GM23338 (cell line): ENCODE measurements at regions not wholly inside any gene's neighbourhood (a gene's known extent, or its start where the extent isn't known, plus 50 kb on each side); places are given as distances from the start of the nearest gene placed in this dataset.

Experiments used
- ATAC-seq: fragments of 200-7000 bp; cut with Tn5 transposase; 3 replicates; pipeline ENCODE4 v1.9.1; 2020
- DNase-seq: peaks from one replicate; pipeline ENCODE4 v3.0.0-alpha.2; 2015; ENCODE audit warnings: low spot score
- H2AFZ ChIP-seq: fragments of 200-600 bp; sonication (generic); 2 replicates; pipeline ENCODE4 v1.8.0; 2016; ENCODE audit warnings: antibody characterized with exemption, mild to moderate bottlenecking, moderate library complexity
- H3F3A ChIP-seq: fragments of 200-600 bp; sonication (generic); replicated peaks from 2 replicates; pipeline ENCODE4 v1.8.0; 2017; ENCODE audit warnings: antibody characterized with exemption, mixed run types, low read depth
- H3K27ac ChIP-seq: fragments of 200-600 bp; sonication (generic); 2 replicates; pipeline ENCODE4 v1.6.1; 2016; ENCODE audit warnings: low read depth
- H3K27me3 ChIP-seq: fragments of 200-600 bp; sonication (generic); 2 replicates; pipeline ENCODE4 v1.8.0; 2016; ENCODE audit warnings: mild to moderate bottlenecking, mixed run types, moderate library complexity; ENCODE audit not compliant: insufficient read depth
- H3K36me3 ChIP-seq: fragments of 200-600 bp; sonication (generic); 2 replicates; pipeline ENCODE4 v1.8.0; 2016; ENCODE audit warnings: mild to moderate bottlenecking; ENCODE audit not compliant: insufficient read depth
- H3K4me1 ChIP-seq: fragments of 200-600 bp; sonication (generic); 2 replicates; pipeline ENCODE4 v1.8.0; 2016; ENCODE audit warnings: mild to moderate bottlenecking, moderate library complexity; ENCODE audit not compliant: insufficient read depth
- H3K4me2 ChIP-seq: fragments of 200-600 bp; sonication (generic); 2 replicates; pipeline ENCODE4 v1.7.1; 2017; ENCODE audit warnings: mixed run types
- H3K4me3 ChIP-seq: fragments of 200-600 bp; sonication (generic); 2 replicates; pipeline ENCODE4 v1.6.1; 2016; ENCODE audit warnings: mixed run types
- H3K79me2 ChIP-seq: fragments of 200-600 bp; sonication (generic); replicated peaks from 2 replicates; pipeline ENCODE4 v1.8.0; 2017; ENCODE audit warnings: mild to moderate bottlenecking; ENCODE audit not compliant: insufficient read depth
- H3K9me2 ChIP-seq: fragments of 200-600 bp; sonication (generic); 2 replicates; pipeline ENCODE4 v1.8.0; 2017; ENCODE audit not compliant: insufficient read depth
- H4K20me1 ChIP-seq: fragments of 200-600 bp; sonication (generic); replicated peaks from 2 replicates; pipeline ENCODE4 v1.8.0; 2017; ENCODE audit warnings: mild to moderate bottlenecking; ENCODE audit not compliant: insufficient read depth
- H3K27ac Mint-ChIP-seq: 2 replicates; pipeline ENCODE4 v1.8.0; 2020; ENCODE audit warnings: inconsistent platforms, mild to moderate bottlenecking, moderate library complexity, mixed read lengths
- H3K27me3 Mint-ChIP-seq: 3 replicates; pipeline ENCODE4 v1.8.0; 2022; ENCODE audit warnings: low read depth, mild to moderate bottlenecking, moderate library complexity, mixed read lengths, inconsistent platforms; ENCODE audit not compliant: insufficient read depth, poor library complexity
- H3K36me3 Mint-ChIP-seq: 3 replicates; pipeline ENCODE4 v1.8.0; 2021; ENCODE audit warnings: low read depth, mild to moderate bottlenecking, inconsistent platforms, moderate library complexity, mixed read lengths
- H3K4me1 Mint-ChIP-seq: 3 replicates; pipeline ENCODE4 v1.8.0; 2020; ENCODE audit warnings: mild to moderate bottlenecking, inconsistent platforms, mixed read lengths
- H3K4me3 Mint-ChIP-seq: 3 replicates; pipeline ENCODE4 v1.8.0; 2021; ENCODE audit warnings: moderate library complexity, mild to moderate bottlenecking, inconsistent platforms, mixed read lengths
- H3K9me3 Mint-ChIP-seq: 3 replicates; pipeline ENCODE4 v1.8.0; 2020; ENCODE audit warnings: moderate library complexity, mild to moderate bottlenecking, inconsistent platforms, mixed read lengths
- CREB1 ChIP-seq: fragments of 250-450 bp; sonication (Bioruptor Pico); IDR thresholded peaks from 2 replicates; pipeline ENCODE4 v1.5.0; 2020; ENCODE audit warnings: low read depth, mild to moderate bottlenecking, moderate library complexity
- EZH2 ChIP-seq: fragments of 200-600 bp; sonication (generic); IDR thresholded peaks from one replicate; pipeline ENCODE4 v1.8.0; 2017; ENCODE audit warnings: antibody characterized with exemption, mild to moderate bottlenecking, low read depth; ENCODE audit not compliant: unreplicated experiment
- EZH2phosphoT487 ChIP-seq: fragments of 200-600 bp; sonication (generic); IDR thresholded peaks from one replicate; pipeline ENCODE4 v1.8.1; 2018; ENCODE audit warnings: antibody characterized with exemption; ENCODE audit not compliant: unreplicated experiment
- JUNB ChIP-seq: IDR thresholded peaks from one replicate; pipeline ENCODE4 v1.6.1; 2016; ENCODE audit warnings: antibody characterized with exemption; ENCODE audit not compliant: unreplicated experiment
- NANOG ChIP-seq: IDR thresholded peaks from 2 replicates; pipeline ENCODE4 v1.6.1; 2016; ENCODE audit warnings: antibody characterized with exemption, borderline replicate concordance
- REST ChIP-seq: IDR thresholded peaks from one replicate; pipeline ENCODE4 v1.6.1; 2018; ENCODE audit warnings: antibody characterized with exemption; ENCODE audit not compliant: unreplicated experiment
- STAT1 ChIP-seq: IDR thresholded peaks from one replicate; pipeline ENCODE4 v1.6.1; 2016; ENCODE audit warnings: antibody characterized with exemption; ENCODE audit not compliant: unreplicated experiment
- ZNF114 ChIP-seq: fragments of 250-450 bp; sonication (Bioruptor Pico); IDR thresholded peaks from 2 replicates; pipeline ENCODE4 v1.5.0; 2020; ENCODE audit warnings: mild to moderate bottlenecking, moderate library complexity
- TF ChIP-seq, protein P1 (sequence below): IDR thresholded peaks from 2 replicates; pipeline ENCODE4 v1.6.1; 2016; ENCODE audit warnings: antibody characterized with exemption
- TF ChIP-seq, protein P2 (sequence below), 2 experiments: fragments of 200-600 bp in 1 of 2; sonication (generic) in 1 of 2; conservative IDR thresholded peaks; 2 replicates each; pipeline versions ENCODE4 v1.5.1 to v1.6.1; 2016 to 2017; ENCODE audit warnings: antibody characterized with exemption in 2 of 2, low read depth in 2 of 2, mild to moderate bottlenecking in 2 of 2, moderate library complexity in 1 of 2
- TF ChIP-seq, protein P3 (sequence below): fragments of 250-450 bp; sonication (Bioruptor Pico); IDR thresholded peaks from 2 replicates; pipeline ENCODE4 v1.5.0; 2020; ENCODE audit warnings: mild to moderate bottlenecking, moderate library complexity

- TF ChIP-seq, protein P1, sequence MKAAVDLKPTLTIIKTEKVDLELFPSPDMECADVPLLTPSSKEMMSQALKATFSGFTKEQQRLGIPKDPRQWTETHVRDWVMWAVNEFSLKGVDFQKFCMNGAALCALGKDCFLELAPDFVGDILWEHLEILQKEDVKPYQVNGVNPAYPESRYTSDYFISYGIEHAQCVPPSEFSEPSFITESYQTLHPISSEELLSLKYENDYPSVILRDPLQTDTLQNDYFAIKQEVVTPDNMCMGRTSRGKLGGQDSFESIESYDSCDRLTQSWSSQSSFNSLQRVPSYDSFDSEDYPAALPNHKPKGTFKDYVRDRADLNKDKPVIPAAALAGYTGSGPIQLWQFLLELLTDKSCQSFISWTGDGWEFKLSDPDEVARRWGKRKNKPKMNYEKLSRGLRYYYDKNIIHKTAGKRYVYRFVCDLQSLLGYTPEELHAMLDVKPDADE, result no peak
- no peak for TF ChIP-seq STAT1
- TF ChIP-seq CREB1 (CRISPR knock-in tag), result no peak
- no peak for TF ChIP-seq EZH2
- TF ChIP-seq, protein P2, sequence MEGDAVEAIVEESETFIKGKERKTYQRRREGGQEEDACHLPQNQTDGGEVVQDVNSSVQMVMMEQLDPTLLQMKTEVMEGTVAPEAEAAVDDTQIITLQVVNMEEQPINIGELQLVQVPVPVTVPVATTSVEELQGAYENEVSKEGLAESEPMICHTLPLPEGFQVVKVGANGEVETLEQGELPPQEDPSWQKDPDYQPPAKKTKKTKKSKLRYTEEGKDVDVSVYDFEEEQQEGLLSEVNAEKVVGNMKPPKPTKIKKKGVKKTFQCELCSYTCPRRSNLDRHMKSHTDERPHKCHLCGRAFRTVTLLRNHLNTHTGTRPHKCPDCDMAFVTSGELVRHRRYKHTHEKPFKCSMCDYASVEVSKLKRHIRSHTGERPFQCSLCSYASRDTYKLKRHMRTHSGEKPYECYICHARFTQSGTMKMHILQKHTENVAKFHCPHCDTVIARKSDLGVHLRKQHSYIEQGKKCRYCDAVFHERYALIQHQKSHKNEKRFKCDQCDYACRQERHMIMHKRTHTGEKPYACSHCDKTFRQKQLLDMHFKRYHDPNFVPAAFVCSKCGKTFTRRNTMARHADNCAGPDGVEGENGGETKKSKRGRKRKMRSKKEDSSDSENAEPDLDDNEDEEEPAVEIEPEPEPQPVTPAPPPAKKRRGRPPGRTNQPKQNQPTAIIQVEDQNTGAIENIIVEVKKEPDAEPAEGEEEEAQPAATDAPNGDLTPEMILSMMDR (conservative IDR thresholded peaks at IDR 0.05; ENCODE audit: low read depth in 2 of 2), result no peak
- no peak for TF ChIP-seq NANOG
- no peak for TF ChIP-seq JUNB
- TF ChIP-seq ZNF114 (CRISPR knock-in tag), result no peak
- TF ChIP-seq REST, result no peak
These were observed 184.4 kb upstream of the FOXF1 start (continued) for GRCh38 chr16:86325895-86326294.

- Histone ChIP-seq H3K4me2 (no peak overlapping the region), H3K79me2 (no peaks in the 10 kb centered on the region), H3K36me3 (no peaks in the 10 kb centered on the region), H3K27ac (no peak overlapping the region), H3F3A (no peaks in the 10 kb centered on the region), H2AFZ (no peak overlapping the region), H4K20me1 (no peaks in the 10 kb centered on the region), H3K9me2 (no peaks in the 10 kb centered on the region), H3K4me3 (no peak overlapping the region), H3K4me1 (no peaks in the 10 kb centered on the region), H3K27me3 (no peaks in the 10 kb centered on the region)
- peaks cover 6% of the 10 kb centered on the region for H3K27me3 Mint-ChIP-seq
- H3K4me3 Mint-ChIP-seq, result no peak overlapping the region
- no peaks in the 10 kb centered on the region for H3K36me3 Mint-ChIP-seq
- no peaks in the 10 kb centered on the region for H3K4me1 Mint-ChIP-seq
- no peak overlapping the region for H3K27ac Mint-ChIP-seq
- ATAC-seq (no peak), DNase-seq (no peak)
- H3K9me3 Mint-ChIP-seq, result peaks cover 2% of the 10 kb centered on the region; the same call in 1 of the 3 replicates
- TF ChIP-seq JUNB, result no peak
- TF ChIP-seq, protein P3, sequence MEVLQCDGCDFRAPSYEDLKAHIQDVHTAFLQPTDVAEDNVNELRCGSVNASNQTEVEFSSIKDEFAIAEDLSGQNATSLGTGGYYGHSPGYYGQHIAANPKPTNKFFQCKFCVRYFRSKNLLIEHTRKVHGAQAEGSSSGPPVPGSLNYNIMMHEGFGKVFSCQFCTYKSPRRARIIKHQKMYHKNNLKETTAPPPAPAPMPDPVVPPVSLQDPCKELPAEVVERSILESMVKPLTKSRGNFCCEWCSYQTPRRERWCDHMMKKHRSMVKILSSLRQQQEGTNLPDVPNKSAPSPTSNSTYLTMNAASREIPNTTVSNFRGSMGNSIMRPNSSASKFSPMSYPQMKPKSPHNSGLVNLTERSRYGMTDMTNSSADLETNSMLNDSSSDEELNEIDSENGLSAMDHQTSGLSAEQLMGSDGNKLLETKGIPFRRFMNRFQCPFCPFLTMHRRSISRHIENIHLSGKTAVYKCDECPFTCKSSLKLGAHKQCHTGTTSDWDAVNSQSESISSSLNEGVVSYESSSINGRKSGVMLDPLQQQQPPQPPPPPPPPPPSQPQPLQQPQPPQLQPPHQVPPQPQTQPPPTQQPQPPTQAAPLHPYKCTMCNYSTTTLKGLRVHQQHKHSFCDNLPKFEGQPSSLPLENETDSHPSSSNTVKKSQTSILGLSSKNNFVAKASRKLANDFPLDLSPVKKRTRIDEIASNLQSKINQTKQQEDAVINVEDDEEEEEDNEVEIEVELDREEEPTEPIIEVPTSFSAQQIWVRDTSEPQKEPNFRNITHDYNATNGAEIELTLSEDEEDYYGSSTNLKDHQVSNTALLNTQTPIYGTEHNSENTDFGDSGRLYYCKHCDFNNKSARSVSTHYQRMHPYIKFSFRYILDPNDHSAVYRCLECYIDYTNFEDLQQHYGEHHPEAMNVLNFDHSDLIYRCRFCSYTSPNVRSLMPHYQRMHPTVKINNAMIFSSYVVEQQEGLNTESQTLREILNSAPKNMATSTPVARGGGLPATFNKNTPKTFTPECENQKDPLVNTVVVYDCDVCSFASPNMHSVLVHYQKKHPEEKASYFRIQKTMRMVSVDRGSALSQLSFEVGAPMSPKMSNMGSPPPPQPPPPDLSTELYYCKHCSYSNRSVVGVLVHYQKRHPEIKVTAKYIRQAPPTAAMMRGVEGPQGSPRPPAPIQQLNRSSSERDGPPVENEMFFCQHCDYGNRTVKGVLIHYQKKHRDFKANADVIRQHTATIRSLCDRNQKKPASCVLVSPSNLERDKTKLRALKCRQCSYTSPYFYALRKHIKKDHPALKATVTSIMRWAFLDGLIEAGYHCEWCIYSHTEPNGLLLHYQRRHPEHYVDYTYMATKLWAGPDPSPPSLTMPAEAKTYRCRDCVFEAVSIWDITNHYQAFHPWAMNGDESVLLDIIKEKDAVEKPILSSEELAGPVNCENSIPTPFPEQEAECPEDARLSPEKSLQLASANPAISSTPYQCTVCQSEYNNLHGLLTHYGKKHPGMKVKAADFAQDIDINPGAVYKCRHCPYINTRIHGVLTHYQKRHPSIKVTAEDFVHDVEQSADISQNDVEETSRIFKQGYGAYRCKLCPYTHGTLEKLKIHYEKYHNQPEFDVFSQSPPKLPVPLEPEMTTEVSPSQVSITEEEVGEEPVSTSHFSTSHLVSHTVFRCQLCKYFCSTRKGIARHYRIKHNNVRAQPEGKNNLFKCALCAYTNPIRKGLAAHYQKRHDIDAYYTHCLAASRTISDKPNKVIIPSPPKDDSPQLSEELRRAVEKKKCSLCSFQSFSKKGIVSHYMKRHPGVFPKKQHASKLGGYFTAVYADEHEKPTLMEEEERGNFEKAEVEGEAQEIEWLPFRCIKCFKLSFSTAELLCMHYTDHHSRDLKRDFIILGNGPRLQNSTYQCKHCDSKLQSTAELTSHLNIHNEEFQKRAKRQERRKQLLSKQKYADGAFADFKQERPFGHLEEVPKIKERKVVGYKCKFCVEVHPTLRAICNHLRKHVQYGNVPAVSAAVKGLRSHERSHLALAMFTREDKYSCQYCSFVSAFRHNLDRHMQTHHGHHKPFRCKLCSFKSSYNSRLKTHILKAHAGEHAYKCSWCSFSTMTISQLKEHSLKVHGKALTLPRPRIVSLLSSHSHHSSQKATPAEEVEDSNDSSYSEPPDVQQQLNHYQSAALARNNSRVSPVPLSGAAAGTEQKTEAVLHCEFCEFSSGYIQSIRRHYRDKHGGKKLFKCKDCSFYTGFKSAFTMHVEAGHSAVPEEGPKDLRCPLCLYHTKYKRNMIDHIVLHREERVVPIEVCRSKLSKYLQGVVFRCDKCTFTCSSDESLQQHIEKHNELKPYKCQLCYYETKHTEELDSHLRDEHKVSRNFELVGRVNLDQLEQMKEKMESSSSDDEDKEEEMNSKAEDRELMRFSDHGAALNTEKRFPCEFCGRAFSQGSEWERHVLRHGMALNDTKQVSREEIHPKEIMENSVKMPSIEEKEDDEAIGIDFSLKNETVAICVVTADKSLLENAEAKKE (CRISPR knock-in tag), result no peak
- no peak for TF ChIP-seq EZH2phosphoT487
- TF ChIP-seq ZNF114 (CRISPR knock-in tag), result no peak
- TF ChIP-seq CREB1 (CRISPR knock-in tag), result no peak
These were observed 183.0 kb upstream of the FOXF1 start for GRCh38 chr16:86327321-86327720.
